Mesenchymal stem cell (in vitro differentiated cells and primary cell): ENCODE measurements at regions not wholly inside any gene's neighbourhood (a gene's known extent, or its start where the extent isn't known, plus 50 kb on each side); places are given as distances from the start of the nearest gene placed in this dataset.

Experiments
- DNase-seq: peaks from one replicate; pipeline ENCODE4 v3.0.0-alpha.2; 2013
- H2AFZ ChIP-seq: one replicate; pipeline ENCODE4 v1.6.1; 2013; ENCODE audit warnings: low read depth, mild to moderate bottlenecking, control low read depth, inconsistent platforms, low read length, moderate library complexity
- H2AK5ac ChIP-seq: 2 replicates; pipeline ENCODE4 v1.6.1; 2013; ENCODE audit warnings: low read length, moderate library complexity, mild to moderate bottlenecking, inconsistent platforms; ENCODE audit not compliant: severe bottlenecking
- H2BK120ac ChIP-seq: one replicate; pipeline ENCODE4 v1.6.1; 2013; ENCODE audit warnings: low read depth, mild to moderate bottlenecking, inconsistent platforms, low read length, moderate library complexity
- H2BK12ac ChIP-seq, 2 experiments: one replicate each; pipeline ENCODE4 v1.6.1; 2013; ENCODE audit warnings: inconsistent platforms in 2 of 2, low read length in 2 of 2, mild to moderate bottlenecking in 2 of 2, moderate library complexity in 2 of 2, control low read depth in 1 of 2
- H2BK15ac ChIP-seq: one replicate; pipeline ENCODE4 v1.6.1; 2013; ENCODE audit warnings: mild to moderate bottlenecking, low read depth, inconsistent platforms; ENCODE audit not compliant: poor library complexity, severe bottlenecking
- H2BK5ac ChIP-seq: 2 replicates; pipeline ENCODE4 v1.6.1; 2013; ENCODE audit warnings: low read depth, mild to moderate bottlenecking, low read length, control low read depth, inconsistent platforms; ENCODE audit not compliant: poor library complexity, severe bottlenecking
- H3K14ac ChIP-seq, 2 experiments: one replicate each; pipeline ENCODE4 v1.6.1; 2013; ENCODE audit warnings: inconsistent platforms in 2 of 2, low read length in 2 of 2, control low read depth in 1 of 2, mild to moderate bottlenecking in 1 of 2, moderate library complexity in 1 of 2
- H3K18ac ChIP-seq, 2 experiments: one replicate each; pipeline ENCODE4 v1.6.1; 2013; ENCODE audit warnings: inconsistent platforms in 2 of 2, low read length in 2 of 2, control low read depth in 1 of 2, low read depth in 1 of 2, mild to moderate bottlenecking in 1 of 2
- H3K23ac ChIP-seq, 2 experiments: one replicate each; pipeline ENCODE4 v1.6.1; 2013; ENCODE audit warnings: inconsistent platforms in 2 of 2, low read length in 2 of 2, mild to moderate bottlenecking in 2 of 2, moderate library complexity in 2 of 2, control low read depth in 1 of 2
- H3K27ac ChIP-seq: 2 replicates; pipeline ENCODE4 v1.5.1; 2013; ENCODE audit warnings: mild to moderate bottlenecking, moderate library complexity, low read length, control low read depth, inconsistent platforms; ENCODE audit not compliant: poor library complexity, severe bottlenecking
- H3K27me3 ChIP-seq, 2 experiments: 2 replicates each; pipeline versions ENCODE4 v1.6.1 to v1.7.0; 2013; ENCODE audit warnings: low read length in 2 of 2, mild to moderate bottlenecking in 2 of 2, moderate library complexity in 2 of 2, control low read depth in 1 of 2, inconsistent platforms in 1 of 2; ENCODE audit not compliant: control insufficient read depth in 1 of 2, insufficient read depth in 1 of 2
- H3K36me3 ChIP-seq, 2 experiments: 2 replicates each; pipeline versions ENCODE4 v1.6.1 to v1.7.0; 2013; ENCODE audit warnings: low read length in 2 of 2, control low read depth in 1 of 2, inconsistent platforms in 1 of 2, low read depth in 1 of 2, mild to moderate bottlenecking in 1 of 2; ENCODE audit not compliant: insufficient read depth in 2 of 2, control insufficient read depth in 1 of 2
- H3K4ac ChIP-seq, 2 experiments: one replicate each; pipeline ENCODE4 v1.6.1; 2013; ENCODE audit warnings: inconsistent platforms in 2 of 2, low read length in 2 of 2, mild to moderate bottlenecking in 2 of 2, moderate library complexity in 2 of 2, control low read depth in 1 of 2, low read depth in 1 of 2
- H3K4me1 ChIP-seq: 2 replicates; pipeline ENCODE4 v1.6.1; 2013; ENCODE audit warnings: low read depth, low read length, control low read depth; ENCODE audit not compliant: control insufficient read depth, insufficient read depth
- H3K4me2 ChIP-seq: 2 replicates; pipeline ENCODE4 v1.6.1; 2013; ENCODE audit warnings: low read length, mild to moderate bottlenecking, inconsistent platforms; ENCODE audit not compliant: poor library complexity, severe bottlenecking
- H3K4me3 ChIP-seq, 2 experiments: 2 replicates each; pipeline versions ENCODE4 v1.5.1 to v1.7.0; 2013; ENCODE audit warnings: low read length in 2 of 2, mild to moderate bottlenecking in 2 of 2, control low read depth in 1 of 2, low read depth in 1 of 2; ENCODE audit not compliant: insufficient read depth in 1 of 2
- H3K79me1 ChIP-seq: replicated peaks from 2 replicates; pipeline ENCODE4 v1.6.1; 2013; ENCODE audit warnings: mild to moderate bottlenecking, control low read depth, low read length, inconsistent platforms; ENCODE audit not compliant: poor library complexity, severe bottlenecking
- H3K9ac ChIP-seq: 2 replicates; pipeline ENCODE4 v1.7.0; 2013; ENCODE audit warnings: mild to moderate bottlenecking, low read length, moderate library complexity
- H3K9me3 ChIP-seq: 2 replicates; pipeline ENCODE4 v1.7.0; 2013; ENCODE audit warnings: mild to moderate bottlenecking, low read length; ENCODE audit not compliant: control insufficient read depth
- H4K8ac ChIP-seq: one replicate; pipeline ENCODE4 v1.6.1; 2013; ENCODE audit warnings: inconsistent platforms, mild to moderate bottlenecking, low read length, moderate library complexity
- H4K91ac ChIP-seq: one replicate; pipeline ENCODE4 v1.6.1; 2013; ENCODE audit warnings: mild to moderate bottlenecking, low read length, inconsistent platforms
- WGBS: methylation state at CpG from one replicate; pipeline ENCODE4 v1.1.7; 2013; ENCODE audit warnings: mixed read lengths; 5-methylcytosine and 5-hydroxymethylcytosine counted together

DNA sequence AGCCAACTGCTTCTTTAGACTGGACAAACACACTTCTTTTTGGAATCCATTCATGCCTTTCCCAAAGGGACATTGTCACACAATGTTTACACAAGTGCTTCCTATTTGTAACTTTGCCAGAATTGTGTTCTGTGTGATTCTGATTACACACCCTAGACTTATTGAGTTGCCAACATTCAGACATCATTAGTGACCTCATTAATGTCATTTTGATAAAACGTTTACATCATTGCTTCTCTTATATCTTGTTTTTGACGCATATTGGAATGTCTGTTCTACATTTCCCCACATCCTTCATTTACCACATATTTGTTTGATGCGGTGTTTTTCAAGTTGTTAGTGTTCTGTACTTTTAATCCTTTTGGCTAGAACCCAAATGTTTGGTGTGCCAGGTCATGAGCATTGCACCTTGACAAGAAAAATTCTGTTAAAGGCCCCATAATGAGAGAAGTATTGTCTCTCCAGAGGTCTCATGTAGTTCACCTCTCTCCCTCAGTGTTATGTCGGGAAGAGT is 305.5 kb downstream of the AEBP2 start:
- H2AK5ac ChIP-seq: no peak overlapping the region
- WGBS: 57% methylated on average over 1 of the region's 4 CpGs
- H2AFZ ChIP-seq: no peak overlapping the region
- no peak overlapping the region for H4K8ac ChIP-seq
- no peak overlapping the region for H2BK120ac ChIP-seq
- H3K4ac ChIP-seq: no peak overlapping the region
- H2BK12ac ChIP-seq: no peak overlapping the region
- H3K4me3 ChIP-seq: no peak overlapping the region
- no peaks in the 10 kb centered on the region for H3K27me3 ChIP-seq
- H3K27ac ChIP-seq: no peak overlapping the region
- H3K79me1 ChIP-seq: no peaks in the 10 kb centered on the region
- H3K18ac ChIP-seq: no peak overlapping the region
- H3K14ac ChIP-seq: no peak overlapping the region
- H3K4me1 ChIP-seq: no peaks in the 10 kb centered on the region
- no peak overlapping the region for H3K23ac ChIP-seq
- DNase-seq: peak; percentile 87
- peaks cover 7% of the 10 kb centered on the region for H3K9me3 ChIP-seq
- no peak overlapping the region for H3K9ac ChIP-seq
- H2BK5ac ChIP-seq: no peak overlapping the region
- H2BK15ac ChIP-seq: no peak overlapping the region
- H3K4me2 ChIP-seq: no peak overlapping the region
- no peaks in the 10 kb centered on the region for H3K36me3 ChIP-seq
- H4K91ac ChIP-seq: no peak overlapping the region

DNA sequence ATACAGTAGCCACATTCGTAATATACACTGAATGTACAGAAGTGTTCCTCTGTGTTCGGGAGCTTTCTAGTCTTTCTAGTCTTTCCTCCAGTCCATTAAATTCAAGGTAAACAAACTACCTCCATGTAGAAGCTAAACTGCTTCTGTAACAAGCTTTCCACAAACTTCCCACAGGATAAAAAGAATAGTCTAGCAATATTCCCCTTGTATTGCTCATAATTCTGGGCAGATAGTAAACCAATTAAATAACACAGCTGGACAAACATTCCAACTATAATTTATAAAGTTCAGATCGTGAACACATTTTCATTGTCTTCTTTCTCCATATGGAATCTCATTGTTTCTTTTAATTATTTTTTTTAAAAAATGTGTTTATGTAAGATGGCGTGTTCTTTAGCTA is 307.2 kb downstream of the AEBP2 start:
- no peaks in the 10 kb centered on the region for H3K27me3 ChIP-seq
- no peak overlapping the region for H2AFZ ChIP-seq
- H3K4me1 ChIP-seq: no peaks in the 10 kb centered on the region
- no peak overlapping the region for H3K18ac ChIP-seq
- H4K8ac ChIP-seq: no peak overlapping the region
- no peak overlapping the region for H3K4me3 ChIP-seq
- no peak overlapping the region for H2AK5ac ChIP-seq
- no peak overlapping the region for H2BK5ac ChIP-seq
- no peak overlapping the region for H2BK12ac ChIP-seq
- H3K27ac ChIP-seq: no peak overlapping the region
- DNase-seq: no peak
- 95% methylated on average over 3 of the region's 4 CpGs for WGBS
- H3K23ac ChIP-seq: no peak overlapping the region
- H4K91ac ChIP-seq: no peak overlapping the region
- no peak overlapping the region for H3K4ac ChIP-seq
- H3K36me3 ChIP-seq: no peaks in the 10 kb centered on the region
- H3K9ac ChIP-seq: no peak overlapping the region
- peaks cover 7% of the 10 kb centered on the region for H3K9me3 ChIP-seq
- H2BK120ac ChIP-seq: no peak overlapping the region
- H2BK15ac ChIP-seq: no peak overlapping the region
- no peak overlapping the region for H3K4me2 ChIP-seq
- no peaks in the 10 kb centered on the region for H3K79me1 ChIP-seq
- no peak overlapping the region for H3K14ac ChIP-seq

DNA sequence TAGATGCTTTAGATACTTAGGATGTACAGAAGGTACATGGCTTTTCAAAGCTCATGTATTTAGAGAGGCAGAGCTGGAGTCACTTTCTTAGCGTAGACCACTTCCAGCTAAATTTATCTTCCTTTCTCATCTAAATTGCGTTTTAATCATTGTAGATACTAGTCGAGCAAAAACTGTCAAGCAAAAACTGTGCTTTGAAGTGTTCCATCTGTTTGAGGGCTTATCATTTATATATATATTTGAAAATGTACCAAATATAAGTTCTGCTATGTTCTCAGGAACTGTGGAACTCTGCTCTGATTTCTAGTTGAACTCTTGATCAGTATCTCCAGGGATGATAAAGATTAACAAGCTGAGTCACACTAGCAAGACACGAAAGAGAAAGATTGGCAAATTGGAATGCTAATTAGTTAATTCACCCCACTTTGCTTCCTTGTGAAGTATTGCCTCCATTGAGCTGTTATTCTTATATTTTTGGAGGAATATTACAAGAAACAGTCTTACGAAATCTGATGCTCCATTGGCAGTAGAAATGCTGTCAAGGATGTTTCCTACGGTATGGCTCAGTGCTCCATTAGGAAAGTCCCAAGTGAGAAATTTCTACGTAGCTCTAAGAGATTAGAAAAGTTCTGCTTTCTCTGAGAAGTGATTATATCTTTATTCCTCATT is 310.7 kb downstream of the AEBP2 start:
- Histone ChIP-seq H4K91ac (no peak overlapping the region), H2BK120ac (no peak overlapping the region), H3K14ac (no peak overlapping the region), H3K23ac (no peak overlapping the region), H2BK12ac (no peak overlapping the region), H3K4me2 (no peak overlapping the region), H2AFZ (no peak overlapping the region), H3K4ac (no peak overlapping the region), H3K79me1 (no peaks in the 10 kb centered on the region), H3K18ac (no peak overlapping the region), H2BK5ac (no peak overlapping the region), H3K4me1 (no peaks in the 10 kb centered on the region), H3K27me3 (no peaks in the 10 kb centered on the region), H3K4me3 (no peak overlapping the region), H4K8ac (no peak overlapping the region), H2BK15ac (no peak overlapping the region), H3K36me3 (no peaks in the 10 kb centered on the region), H3K9ac (no peak overlapping the region), H3K9me3 (peaks cover 20% of the 10 kb centered on the region), H2AK5ac (no peak overlapping the region), H3K27ac (no peak overlapping the region)
- peak; percentile 62 for DNase-seq
- WGBS: 93% methylated on average over 3 of the region's 7 CpGs

DNA sequence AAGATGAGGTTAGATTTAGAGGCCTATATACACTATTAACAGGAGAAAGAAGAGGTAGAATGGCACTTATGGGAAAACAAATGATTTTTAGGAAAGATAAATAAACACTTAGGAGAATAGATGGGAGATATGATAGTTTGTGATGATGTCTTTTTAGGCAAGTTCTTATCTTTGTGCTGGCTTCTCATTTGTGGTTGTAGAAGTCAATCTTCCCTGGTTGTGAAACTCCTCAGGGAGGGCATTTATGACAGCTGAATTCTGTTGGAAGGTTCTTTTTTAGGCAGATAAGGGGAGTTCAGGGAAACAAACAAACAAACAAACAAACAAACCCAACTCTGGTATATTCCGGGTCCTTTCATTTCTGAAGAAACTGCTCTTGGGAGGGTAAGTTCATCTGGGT is 311.8 kb downstream of the AEBP2 start:
- H4K91ac ChIP-seq: no peak overlapping the region
- no peak overlapping the region for H4K8ac ChIP-seq
- H3K27ac ChIP-seq: no peak overlapping the region
- H3K4me2 ChIP-seq: no peak overlapping the region
- no peak overlapping the region for H2BK15ac ChIP-seq
- no peak overlapping the region for H3K18ac ChIP-seq
- H3K14ac ChIP-seq: no peak overlapping the region
- WGBS: no CpG with 5 or more reads among the region's 1 CpG
- H3K36me3 ChIP-seq: no peaks in the 10 kb centered on the region
- no peaks in the 10 kb centered on the region for H3K79me1 ChIP-seq
- H3K4ac ChIP-seq: no peak overlapping the region
- H2BK5ac ChIP-seq: no peak overlapping the region
- H3K9ac ChIP-seq: no peak overlapping the region
- H2BK120ac ChIP-seq: no peak overlapping the region
- H2AFZ ChIP-seq: no peak overlapping the region
- no peaks in the 10 kb centered on the region for H3K27me3 ChIP-seq
- H3K23ac ChIP-seq: no peak overlapping the region
- no peak overlapping the region for H3K4me3 ChIP-seq
- DNase-seq: no peak
- peaks cover 20% of the 10 kb centered on the region for H3K9me3 ChIP-seq
- no peaks in the 10 kb centered on the region for H3K4me1 ChIP-seq
- no peak overlapping the region for H2AK5ac ChIP-seq
- no peak overlapping the region for H2BK12ac ChIP-seq
